WTC11 (cell line): ENCODE measurements at regions not wholly inside any gene's neighbourhood (a gene's known extent, or its start where the extent isn't known, plus 50 kb on each side); places are given as distances from the start of the nearest gene placed in this dataset.

ENCODE experiments used
- ATAC-seq: fragments of 200-7000 bp; cut with Tn5 transposase; 2 replicates; pipeline ENCODE4 v1.10.0; 2021; ENCODE audit warnings: mild to moderate bottlenecking, moderate library complexity
- CTCF ChIA-PET: fragments of 300-600 bp; sonication (Branson Sonifier 250); formaldehyde crosslinking; loops from one replicate; lab custom pipeline; 2021; ENCODE audit warnings: antibody characterized with exemption; lab: Charles Lee
- POLR2A ChIA-PET: fragments of 350-600 bp; sonication (Branson Sonifier 250); formaldehyde crosslinking; loops from one replicate; lab custom pipeline; 2021; ENCODE audit warnings: antibody characterized with exemption; lab: Charles Lee
- DNase-seq: peaks from one replicate; pipeline ENCODE4 v3.0.0; 2021; ENCODE audit warnings: low spot score
- H3K27ac Mint-ChIP-seq: 2 replicates; pipeline ENCODE4 v1.8.0; 2021; ENCODE audit warnings: mixed read lengths
- H3K27me3 Mint-ChIP-seq: 2 replicates; pipeline ENCODE4 v1.8.0; 2021; ENCODE audit warnings: low read depth, mild to moderate bottlenecking, moderate library complexity, mixed read lengths
- H3K36me3 Mint-ChIP-seq: 2 replicates; pipeline ENCODE4 v1.8.0; 2021; ENCODE audit warnings: mixed read lengths
- H3K4me1 Mint-ChIP-seq: 2 replicates; pipeline ENCODE4 v1.8.0; 2022; ENCODE audit warnings: mixed read lengths
- H3K4me3 Mint-ChIP-seq: 2 replicates; pipeline ENCODE4 v1.8.0; 2021; ENCODE audit warnings: mild to moderate bottlenecking, moderate library complexity, mixed read lengths
- H3K9me3 Mint-ChIP-seq: 2 replicates; pipeline ENCODE4 v1.8.0; 2021; ENCODE audit warnings: mixed read lengths
- ARID4B ChIP-seq: sonication (generic); formaldehyde crosslinking; IDR thresholded peaks from 2 replicates; pipeline ENCODE4 v1.8.0; 2023; ENCODE audit warnings: missing genetic modification reagents, mild to moderate bottlenecking, borderline replicate concordance
- ATF1 ChIP-seq: sonication (generic); formaldehyde crosslinking; IDR thresholded peaks from 2 replicates; pipeline ENCODE4 v1.8.1; 2023; ENCODE audit warnings: mild to moderate bottlenecking, moderate library complexity, missing genetic modification reagents
- CTCF ChIP-seq: fragments of 200-600 bp; IDR thresholded peaks from 2 replicates; pipeline ENCODE4 v1.8.0; 2022; ENCODE audit warnings: antibody characterized with exemption
- EMX1 ChIP-seq: fragments of 250-450 bp; sonication (Bioruptor Pico); IDR thresholded peaks from 2 replicates; pipeline ENCODE4 v1.8.0; 2021; ENCODE audit warnings: mild to moderate bottlenecking
- FOXP1 ChIP-seq: sonication (generic); formaldehyde crosslinking; IDR thresholded peaks from 2 replicates; pipeline ENCODE4 v1.8.0; 2022; ENCODE audit warnings: missing genetic modification reagents, mild to moderate bottlenecking, moderate library complexity, borderline replicate concordance
- GRHL2 ChIP-seq: fragments of 250-450 bp; sonication (Bioruptor Pico); IDR thresholded peaks from 2 replicates; pipeline ENCODE4 v1.8.0; 2022; ENCODE audit warnings: mild to moderate bottlenecking, moderate library complexity; ENCODE audit not compliant: insufficient replicate concordance, severe bottlenecking
- JAZF1 ChIP-seq: fragments of 250-450 bp; sonication (Bioruptor Pico); IDR thresholded peaks from 2 replicates; pipeline ENCODE4 v1.9.0; 2021; ENCODE audit warnings: moderate library complexity, mild to moderate bottlenecking, inconsistent platforms
- MAX ChIP-seq: sonication (generic); formaldehyde crosslinking; IDR thresholded peaks from 2 replicates; pipeline ENCODE4 v1.8.0; 2022; ENCODE audit warnings: mild to moderate bottlenecking, missing genetic modification reagents
- OVOL2 ChIP-seq: fragments of 250-450 bp; sonication (Bioruptor Pico); IDR thresholded peaks from 2 replicates; pipeline ENCODE4 v1.9.0; 2021; ENCODE audit warnings: mild to moderate bottlenecking, borderline replicate concordance
- PRDM15 ChIP-seq: sonication (generic); formaldehyde crosslinking; IDR thresholded peaks from 2 replicates; pipeline ENCODE4 v1.8.0; 2022; ENCODE audit warnings: missing genetic modification reagents
- PRRX2 ChIP-seq: fragments of 250-450 bp; sonication (Bioruptor Pico); IDR thresholded peaks from 2 replicates; pipeline ENCODE4 v1.8.0; 2021; ENCODE audit warnings: mild to moderate bottlenecking
- RELA ChIP-seq: sonication (generic); formaldehyde crosslinking; IDR thresholded peaks from 2 replicates; pipeline ENCODE4 v1.8.1; 2022; ENCODE audit warnings: missing genetic modification reagents, mild to moderate bottlenecking, borderline replicate concordance
- SMAD4 ChIP-seq: sonication (generic); formaldehyde crosslinking; IDR thresholded peaks from 2 replicates; pipeline ENCODE4 v1.8.0; 2022; ENCODE audit warnings: mild to moderate bottlenecking, missing genetic modification reagents
- SP1 ChIP-seq: sonication (generic); formaldehyde crosslinking; conservative IDR thresholded peaks from 2 replicates; pipeline ENCODE4 v1.8.1; 2022; ENCODE audit warnings: missing genetic modification reagents
- ZNF138 ChIP-seq: sonication (generic); formaldehyde crosslinking; conservative IDR thresholded peaks from 2 replicates; pipeline ENCODE4 v1.8.1; 2022; ENCODE audit warnings: mild to moderate bottlenecking, moderate library complexity, missing genetic modification reagents
- ZNF219 ChIP-seq: sonication (generic); formaldehyde crosslinking; IDR thresholded peaks from 2 replicates; pipeline ENCODE4 v1.8.0; 2023; ENCODE audit warnings: missing genetic modification reagents, mild to moderate bottlenecking, borderline replicate concordance
- ZNF281 ChIP-seq: sonication (generic); formaldehyde crosslinking; IDR thresholded peaks from 2 replicates; pipeline ENCODE4 v1.8.0; 2023; ENCODE audit warnings: mild to moderate bottlenecking, missing genetic modification reagents
- ZNF317 ChIP-seq: sonication (generic); formaldehyde crosslinking; IDR thresholded peaks from 2 replicates; pipeline ENCODE4 v1.8.1; 2023; ENCODE audit warnings: low read depth, mild to moderate bottlenecking, moderate library complexity, missing genetic modification reagents, borderline replicate concordance

GRCh38 chr6:19032591-19033295 lies 645.6 kb downstream of the RNF144B start:
- Mint-ChIP-seq H3K4me1 (peaks cover 11% of the 10 kb centered on the region), H3K4me3 (no peak overlapping the region), H3K9me3 (no peaks in the 10 kb centered on the region), H3K36me3 (no peaks in the 10 kb centered on the region), H3K27ac (0 out of 2 replicates have a peak overlapping the region, but pooled peaks have one; percentile 17), H3K27me3 (no peaks in the 10 kb centered on the region)
- no peak for ATAC-seq
- DNase-seq: no peak
- CTCF ChIA-PET: interaction anchor here (1.2 to 4.3 kb wide), 3 partner anchors 8 to 178 kb away, joined by 3 to 29 read pairs (median 5); no protein-coding TSS in a partner anchor
- POLR2A ChIA-PET: no interaction called here
- no peak for TF ChIP-seq SMAD4 (CRISPR knock-in tag)
- TF ChIP-seq OVOL2 (CRISPR knock-in tag): no peak
- no peak for TF ChIP-seq ARID4B (CRISPR knock-in tag)
- no peak for TF ChIP-seq CTCF
- no peak for TF ChIP-seq ATF1 (CRISPR knock-in tag)
- TF ChIP-seq EMX1: no peak
- TF ChIP-seq FOXP1 (CRISPR knock-in tag): no peak
- no peak for TF ChIP-seq JAZF1 (CRISPR knock-in tag)
- no peak for TF ChIP-seq PRRX2 (CRISPR knock-in tag)
- no peak for TF ChIP-seq ZNF219 (CRISPR knock-in tag)
- no peak for TF ChIP-seq MAX
- no peak for TF ChIP-seq GRHL2 (CRISPR knock-in tag)
- no peak for TF ChIP-seq ZNF281 (CRISPR knock-in tag)
- TF ChIP-seq ZNF317 (CRISPR knock-in tag): no peak
- no peak for TF ChIP-seq RELA (CRISPR knock-in tag)
- no peak for TF ChIP-seq PRDM15
- TF ChIP-seq ZNF138 (CRISPR knock-in tag): no peak
- no peak for TF ChIP-seq SP1
